GM23338 (cell line): ENCODE measurements at regions not wholly inside any gene's neighbourhood (a gene's known extent, or its start where the extent isn't known, plus 50 kb on each side); places are given as distances from the start of the nearest gene placed in this dataset.

Experiments used
- ATAC-seq: fragments of 200-7000 bp; cut with Tn5 transposase; 3 replicates; pipeline ENCODE4 v1.9.1; 2020
- DNase-seq: peaks from one replicate; pipeline ENCODE4 v3.0.0-alpha.2; 2015; ENCODE audit warnings: low spot score
- H2AFZ ChIP-seq: fragments of 200-600 bp; sonication (generic); 2 replicates; pipeline ENCODE4 v1.8.0; 2016; ENCODE audit warnings: antibody characterized with exemption, mild to moderate bottlenecking, moderate library complexity
- H3F3A ChIP-seq: fragments of 200-600 bp; sonication (generic); replicated peaks from 2 replicates; pipeline ENCODE4 v1.8.0; 2017; ENCODE audit warnings: antibody characterized with exemption, mixed run types, low read depth
- H3K27ac ChIP-seq: fragments of 200-600 bp; sonication (generic); 2 replicates; pipeline ENCODE4 v1.6.1; 2016; ENCODE audit warnings: low read depth
- H3K27me3 ChIP-seq: fragments of 200-600 bp; sonication (generic); 2 replicates; pipeline ENCODE4 v1.8.0; 2016; ENCODE audit warnings: mild to moderate bottlenecking, mixed run types, moderate library complexity; ENCODE audit not compliant: insufficient read depth
- H3K36me3 ChIP-seq: fragments of 200-600 bp; sonication (generic); 2 replicates; pipeline ENCODE4 v1.8.0; 2016; ENCODE audit warnings: mild to moderate bottlenecking; ENCODE audit not compliant: insufficient read depth
- H3K4me1 ChIP-seq: fragments of 200-600 bp; sonication (generic); 2 replicates; pipeline ENCODE4 v1.8.0; 2016; ENCODE audit warnings: mild to moderate bottlenecking, moderate library complexity; ENCODE audit not compliant: insufficient read depth
- H3K4me2 ChIP-seq: fragments of 200-600 bp; sonication (generic); 2 replicates; pipeline ENCODE4 v1.7.1; 2017; ENCODE audit warnings: mixed run types
- H3K4me3 ChIP-seq: fragments of 200-600 bp; sonication (generic); 2 replicates; pipeline ENCODE4 v1.6.1; 2016; ENCODE audit warnings: mixed run types
- H3K79me2 ChIP-seq: fragments of 200-600 bp; sonication (generic); replicated peaks from 2 replicates; pipeline ENCODE4 v1.8.0; 2017; ENCODE audit warnings: mild to moderate bottlenecking; ENCODE audit not compliant: insufficient read depth
- H3K9me2 ChIP-seq: fragments of 200-600 bp; sonication (generic); 2 replicates; pipeline ENCODE4 v1.8.0; 2017; ENCODE audit not compliant: insufficient read depth
- H4K20me1 ChIP-seq: fragments of 200-600 bp; sonication (generic); replicated peaks from 2 replicates; pipeline ENCODE4 v1.8.0; 2017; ENCODE audit warnings: mild to moderate bottlenecking; ENCODE audit not compliant: insufficient read depth
- H3K27ac Mint-ChIP-seq: 2 replicates; pipeline ENCODE4 v1.8.0; 2020; ENCODE audit warnings: inconsistent platforms, mild to moderate bottlenecking, moderate library complexity, mixed read lengths
- H3K27me3 Mint-ChIP-seq: 3 replicates; pipeline ENCODE4 v1.8.0; 2022; ENCODE audit warnings: low read depth, mild to moderate bottlenecking, moderate library complexity, mixed read lengths, inconsistent platforms; ENCODE audit not compliant: insufficient read depth, poor library complexity
- H3K36me3 Mint-ChIP-seq: 3 replicates; pipeline ENCODE4 v1.8.0; 2021; ENCODE audit warnings: low read depth, mild to moderate bottlenecking, inconsistent platforms, moderate library complexity, mixed read lengths
- H3K4me1 Mint-ChIP-seq: 3 replicates; pipeline ENCODE4 v1.8.0; 2020; ENCODE audit warnings: mild to moderate bottlenecking, inconsistent platforms, mixed read lengths
- H3K4me3 Mint-ChIP-seq: 3 replicates; pipeline ENCODE4 v1.8.0; 2021; ENCODE audit warnings: moderate library complexity, mild to moderate bottlenecking, inconsistent platforms, mixed read lengths
- H3K9me3 Mint-ChIP-seq: 3 replicates; pipeline ENCODE4 v1.8.0; 2020; ENCODE audit warnings: moderate library complexity, mild to moderate bottlenecking, inconsistent platforms, mixed read lengths
- CREB1 ChIP-seq: fragments of 250-450 bp; sonication (Bioruptor Pico); IDR thresholded peaks from 2 replicates; pipeline ENCODE4 v1.5.0; 2020; ENCODE audit warnings: low read depth, mild to moderate bottlenecking, moderate library complexity
- EZH2 ChIP-seq: fragments of 200-600 bp; sonication (generic); IDR thresholded peaks from one replicate; pipeline ENCODE4 v1.8.0; 2017; ENCODE audit warnings: antibody characterized with exemption, mild to moderate bottlenecking, low read depth; ENCODE audit not compliant: unreplicated experiment
- EZH2phosphoT487 ChIP-seq: fragments of 200-600 bp; sonication (generic); IDR thresholded peaks from one replicate; pipeline ENCODE4 v1.8.1; 2018; ENCODE audit warnings: antibody characterized with exemption; ENCODE audit not compliant: unreplicated experiment
- JUNB ChIP-seq: IDR thresholded peaks from one replicate; pipeline ENCODE4 v1.6.1; 2016; ENCODE audit warnings: antibody characterized with exemption; ENCODE audit not compliant: unreplicated experiment
- NANOG ChIP-seq: IDR thresholded peaks from 2 replicates; pipeline ENCODE4 v1.6.1; 2016; ENCODE audit warnings: antibody characterized with exemption, borderline replicate concordance
- POLR2AphosphoS5 ChIP-seq: IDR thresholded peaks from 2 replicates; pipeline ENCODE4 v1.6.1; 2016; ENCODE audit warnings: antibody characterized with exemption, low read depth
- STAT1 ChIP-seq: IDR thresholded peaks from one replicate; pipeline ENCODE4 v1.6.1; 2016; ENCODE audit warnings: antibody characterized with exemption; ENCODE audit not compliant: unreplicated experiment
- ZNF114 ChIP-seq: fragments of 250-450 bp; sonication (Bioruptor Pico); IDR thresholded peaks from 2 replicates; pipeline ENCODE4 v1.5.0; 2020; ENCODE audit warnings: mild to moderate bottlenecking, moderate library complexity
- ZNF331 ChIP-seq: fragments of 250-450 bp; sonication (Bioruptor Pico); IDR thresholded peaks from 2 replicates; pipeline ENCODE4 v1.5.0; 2020; ENCODE audit warnings: low read depth, mild to moderate bottlenecking, moderate library complexity
- TF ChIP-seq, protein P1 (sequence below), 2 experiments: fragments of 200-600 bp in 1 of 2; sonication (generic) in 1 of 2; conservative IDR thresholded peaks; 2 replicates each; pipeline versions ENCODE4 v1.5.1 to v1.6.1; 2016 to 2017; ENCODE audit warnings: antibody characterized with exemption in 2 of 2, low read depth in 2 of 2, mild to moderate bottlenecking in 2 of 2, moderate library complexity in 1 of 2
- TF ChIP-seq, protein P2 (sequence below): fragments of 250-450 bp; sonication (Bioruptor Pico); IDR thresholded peaks from 2 replicates; pipeline ENCODE4 v1.5.0; 2020; ENCODE audit warnings: mild to moderate bottlenecking, moderate library complexity

GRCh38 chrX:150035531-150035930 is 97.2 kb upstream of the EOLA2 start:
- no peak overlapping the region for H3K4me2 ChIP-seq
- no peaks in the 10 kb centered on the region for H3K9me2 ChIP-seq
- H3K27ac ChIP-seq, result no peak overlapping the region
- H3K4me1 Mint-ChIP-seq, result peaks cover 2% of the 10 kb centered on the region; the same call in 1 of the 3 replicates
- no peaks in the 10 kb centered on the region for H3K79me2 ChIP-seq
- H2AFZ ChIP-seq, result no peak overlapping the region
- ATAC-seq (no peak), DNase-seq (no peak)
- H3K4me1 ChIP-seq, result no peaks in the 10 kb centered on the region
- H3K36me3 Mint-ChIP-seq, result no peaks in the 10 kb centered on the region
- H3K4me3 ChIP-seq, result no peak overlapping the region
- no peaks in the 10 kb centered on the region for H3K27me3 ChIP-seq
- no peaks in the 10 kb centered on the region for H3K27me3 Mint-ChIP-seq
- H3K9me3 Mint-ChIP-seq, result no peaks in the 10 kb centered on the region; the same call in 2 of the 3 replicates
- H3K27ac Mint-ChIP-seq, result no peak overlapping the region
- no peaks in the 10 kb centered on the region for H3F3A ChIP-seq
- no peak for TF ChIP-seq STAT1
- TF ChIP-seq EZH2, result no peak
- TF ChIP-seq, protein P1, sequence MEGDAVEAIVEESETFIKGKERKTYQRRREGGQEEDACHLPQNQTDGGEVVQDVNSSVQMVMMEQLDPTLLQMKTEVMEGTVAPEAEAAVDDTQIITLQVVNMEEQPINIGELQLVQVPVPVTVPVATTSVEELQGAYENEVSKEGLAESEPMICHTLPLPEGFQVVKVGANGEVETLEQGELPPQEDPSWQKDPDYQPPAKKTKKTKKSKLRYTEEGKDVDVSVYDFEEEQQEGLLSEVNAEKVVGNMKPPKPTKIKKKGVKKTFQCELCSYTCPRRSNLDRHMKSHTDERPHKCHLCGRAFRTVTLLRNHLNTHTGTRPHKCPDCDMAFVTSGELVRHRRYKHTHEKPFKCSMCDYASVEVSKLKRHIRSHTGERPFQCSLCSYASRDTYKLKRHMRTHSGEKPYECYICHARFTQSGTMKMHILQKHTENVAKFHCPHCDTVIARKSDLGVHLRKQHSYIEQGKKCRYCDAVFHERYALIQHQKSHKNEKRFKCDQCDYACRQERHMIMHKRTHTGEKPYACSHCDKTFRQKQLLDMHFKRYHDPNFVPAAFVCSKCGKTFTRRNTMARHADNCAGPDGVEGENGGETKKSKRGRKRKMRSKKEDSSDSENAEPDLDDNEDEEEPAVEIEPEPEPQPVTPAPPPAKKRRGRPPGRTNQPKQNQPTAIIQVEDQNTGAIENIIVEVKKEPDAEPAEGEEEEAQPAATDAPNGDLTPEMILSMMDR (conservative IDR thresholded peaks at IDR 0.05; ENCODE audit: low read depth in 2 of 2), result no peak
- no peak for TF ChIP-seq NANOG
- no peak for TF ChIP-seq JUNB
- TF ChIP-seq ZNF331 (CRISPR knock-in tag), result no peak
- TF ChIP-seq, protein P2, sequence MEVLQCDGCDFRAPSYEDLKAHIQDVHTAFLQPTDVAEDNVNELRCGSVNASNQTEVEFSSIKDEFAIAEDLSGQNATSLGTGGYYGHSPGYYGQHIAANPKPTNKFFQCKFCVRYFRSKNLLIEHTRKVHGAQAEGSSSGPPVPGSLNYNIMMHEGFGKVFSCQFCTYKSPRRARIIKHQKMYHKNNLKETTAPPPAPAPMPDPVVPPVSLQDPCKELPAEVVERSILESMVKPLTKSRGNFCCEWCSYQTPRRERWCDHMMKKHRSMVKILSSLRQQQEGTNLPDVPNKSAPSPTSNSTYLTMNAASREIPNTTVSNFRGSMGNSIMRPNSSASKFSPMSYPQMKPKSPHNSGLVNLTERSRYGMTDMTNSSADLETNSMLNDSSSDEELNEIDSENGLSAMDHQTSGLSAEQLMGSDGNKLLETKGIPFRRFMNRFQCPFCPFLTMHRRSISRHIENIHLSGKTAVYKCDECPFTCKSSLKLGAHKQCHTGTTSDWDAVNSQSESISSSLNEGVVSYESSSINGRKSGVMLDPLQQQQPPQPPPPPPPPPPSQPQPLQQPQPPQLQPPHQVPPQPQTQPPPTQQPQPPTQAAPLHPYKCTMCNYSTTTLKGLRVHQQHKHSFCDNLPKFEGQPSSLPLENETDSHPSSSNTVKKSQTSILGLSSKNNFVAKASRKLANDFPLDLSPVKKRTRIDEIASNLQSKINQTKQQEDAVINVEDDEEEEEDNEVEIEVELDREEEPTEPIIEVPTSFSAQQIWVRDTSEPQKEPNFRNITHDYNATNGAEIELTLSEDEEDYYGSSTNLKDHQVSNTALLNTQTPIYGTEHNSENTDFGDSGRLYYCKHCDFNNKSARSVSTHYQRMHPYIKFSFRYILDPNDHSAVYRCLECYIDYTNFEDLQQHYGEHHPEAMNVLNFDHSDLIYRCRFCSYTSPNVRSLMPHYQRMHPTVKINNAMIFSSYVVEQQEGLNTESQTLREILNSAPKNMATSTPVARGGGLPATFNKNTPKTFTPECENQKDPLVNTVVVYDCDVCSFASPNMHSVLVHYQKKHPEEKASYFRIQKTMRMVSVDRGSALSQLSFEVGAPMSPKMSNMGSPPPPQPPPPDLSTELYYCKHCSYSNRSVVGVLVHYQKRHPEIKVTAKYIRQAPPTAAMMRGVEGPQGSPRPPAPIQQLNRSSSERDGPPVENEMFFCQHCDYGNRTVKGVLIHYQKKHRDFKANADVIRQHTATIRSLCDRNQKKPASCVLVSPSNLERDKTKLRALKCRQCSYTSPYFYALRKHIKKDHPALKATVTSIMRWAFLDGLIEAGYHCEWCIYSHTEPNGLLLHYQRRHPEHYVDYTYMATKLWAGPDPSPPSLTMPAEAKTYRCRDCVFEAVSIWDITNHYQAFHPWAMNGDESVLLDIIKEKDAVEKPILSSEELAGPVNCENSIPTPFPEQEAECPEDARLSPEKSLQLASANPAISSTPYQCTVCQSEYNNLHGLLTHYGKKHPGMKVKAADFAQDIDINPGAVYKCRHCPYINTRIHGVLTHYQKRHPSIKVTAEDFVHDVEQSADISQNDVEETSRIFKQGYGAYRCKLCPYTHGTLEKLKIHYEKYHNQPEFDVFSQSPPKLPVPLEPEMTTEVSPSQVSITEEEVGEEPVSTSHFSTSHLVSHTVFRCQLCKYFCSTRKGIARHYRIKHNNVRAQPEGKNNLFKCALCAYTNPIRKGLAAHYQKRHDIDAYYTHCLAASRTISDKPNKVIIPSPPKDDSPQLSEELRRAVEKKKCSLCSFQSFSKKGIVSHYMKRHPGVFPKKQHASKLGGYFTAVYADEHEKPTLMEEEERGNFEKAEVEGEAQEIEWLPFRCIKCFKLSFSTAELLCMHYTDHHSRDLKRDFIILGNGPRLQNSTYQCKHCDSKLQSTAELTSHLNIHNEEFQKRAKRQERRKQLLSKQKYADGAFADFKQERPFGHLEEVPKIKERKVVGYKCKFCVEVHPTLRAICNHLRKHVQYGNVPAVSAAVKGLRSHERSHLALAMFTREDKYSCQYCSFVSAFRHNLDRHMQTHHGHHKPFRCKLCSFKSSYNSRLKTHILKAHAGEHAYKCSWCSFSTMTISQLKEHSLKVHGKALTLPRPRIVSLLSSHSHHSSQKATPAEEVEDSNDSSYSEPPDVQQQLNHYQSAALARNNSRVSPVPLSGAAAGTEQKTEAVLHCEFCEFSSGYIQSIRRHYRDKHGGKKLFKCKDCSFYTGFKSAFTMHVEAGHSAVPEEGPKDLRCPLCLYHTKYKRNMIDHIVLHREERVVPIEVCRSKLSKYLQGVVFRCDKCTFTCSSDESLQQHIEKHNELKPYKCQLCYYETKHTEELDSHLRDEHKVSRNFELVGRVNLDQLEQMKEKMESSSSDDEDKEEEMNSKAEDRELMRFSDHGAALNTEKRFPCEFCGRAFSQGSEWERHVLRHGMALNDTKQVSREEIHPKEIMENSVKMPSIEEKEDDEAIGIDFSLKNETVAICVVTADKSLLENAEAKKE (CRISPR knock-in tag), result no peak
- TF ChIP-seq ZNF114, result no peak
- TF ChIP-seq CREB1 (CRISPR knock-in tag), result no peak
- no peak for TF ChIP-seq POLR2AphosphoS5
- TF ChIP-seq EZH2phosphoT487, result no peak
- H3K36me3 ChIP-seq, result no peaks in the 10 kb centered on the region
- H3K4me3 Mint-ChIP-seq, result no peak overlapping the region
- H4K20me1 ChIP-seq, result no peaks in the 10 kb centered on the region
